ENCODE measurements at regions not wholly inside any gene's neighbourhood (a gene's known extent, or its start where the extent isn't known, plus 50 kb on each side); places are given as distances from the start of the nearest gene placed in this dataset.
A peak's percentile ranks its signal among the peaks of the same experiment; 100 is the strongest.

- intact Hi-C loops (cut with DNase I), result no loop called here
- DNase-seq (no peak), ATAC-seq (no peak)
- Histone ChIP-seq H3K9me3 (no peaks in the 10 kb centered on the region), H3K36me3 (no peaks in the 10 kb centered on the region), H3K4me3 (no peak overlapping the region), H3K4me1 (no peaks in the 10 kb centered on the region), H3K27me3 (peaks cover 35 to 85% of the 10 kb centered on the region in 2 donors), H3K27ac (no peak overlapping the region)
- TF ChIP-seq, protein P1, sequence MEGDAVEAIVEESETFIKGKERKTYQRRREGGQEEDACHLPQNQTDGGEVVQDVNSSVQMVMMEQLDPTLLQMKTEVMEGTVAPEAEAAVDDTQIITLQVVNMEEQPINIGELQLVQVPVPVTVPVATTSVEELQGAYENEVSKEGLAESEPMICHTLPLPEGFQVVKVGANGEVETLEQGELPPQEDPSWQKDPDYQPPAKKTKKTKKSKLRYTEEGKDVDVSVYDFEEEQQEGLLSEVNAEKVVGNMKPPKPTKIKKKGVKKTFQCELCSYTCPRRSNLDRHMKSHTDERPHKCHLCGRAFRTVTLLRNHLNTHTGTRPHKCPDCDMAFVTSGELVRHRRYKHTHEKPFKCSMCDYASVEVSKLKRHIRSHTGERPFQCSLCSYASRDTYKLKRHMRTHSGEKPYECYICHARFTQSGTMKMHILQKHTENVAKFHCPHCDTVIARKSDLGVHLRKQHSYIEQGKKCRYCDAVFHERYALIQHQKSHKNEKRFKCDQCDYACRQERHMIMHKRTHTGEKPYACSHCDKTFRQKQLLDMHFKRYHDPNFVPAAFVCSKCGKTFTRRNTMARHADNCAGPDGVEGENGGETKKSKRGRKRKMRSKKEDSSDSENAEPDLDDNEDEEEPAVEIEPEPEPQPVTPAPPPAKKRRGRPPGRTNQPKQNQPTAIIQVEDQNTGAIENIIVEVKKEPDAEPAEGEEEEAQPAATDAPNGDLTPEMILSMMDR (IDR thresholded peaks at IDR 0.05), result no peak
Measured at GRCh38 chr17:34156401-34156740, 98.7 kb upstream of the CCL2 start.

DNA sequence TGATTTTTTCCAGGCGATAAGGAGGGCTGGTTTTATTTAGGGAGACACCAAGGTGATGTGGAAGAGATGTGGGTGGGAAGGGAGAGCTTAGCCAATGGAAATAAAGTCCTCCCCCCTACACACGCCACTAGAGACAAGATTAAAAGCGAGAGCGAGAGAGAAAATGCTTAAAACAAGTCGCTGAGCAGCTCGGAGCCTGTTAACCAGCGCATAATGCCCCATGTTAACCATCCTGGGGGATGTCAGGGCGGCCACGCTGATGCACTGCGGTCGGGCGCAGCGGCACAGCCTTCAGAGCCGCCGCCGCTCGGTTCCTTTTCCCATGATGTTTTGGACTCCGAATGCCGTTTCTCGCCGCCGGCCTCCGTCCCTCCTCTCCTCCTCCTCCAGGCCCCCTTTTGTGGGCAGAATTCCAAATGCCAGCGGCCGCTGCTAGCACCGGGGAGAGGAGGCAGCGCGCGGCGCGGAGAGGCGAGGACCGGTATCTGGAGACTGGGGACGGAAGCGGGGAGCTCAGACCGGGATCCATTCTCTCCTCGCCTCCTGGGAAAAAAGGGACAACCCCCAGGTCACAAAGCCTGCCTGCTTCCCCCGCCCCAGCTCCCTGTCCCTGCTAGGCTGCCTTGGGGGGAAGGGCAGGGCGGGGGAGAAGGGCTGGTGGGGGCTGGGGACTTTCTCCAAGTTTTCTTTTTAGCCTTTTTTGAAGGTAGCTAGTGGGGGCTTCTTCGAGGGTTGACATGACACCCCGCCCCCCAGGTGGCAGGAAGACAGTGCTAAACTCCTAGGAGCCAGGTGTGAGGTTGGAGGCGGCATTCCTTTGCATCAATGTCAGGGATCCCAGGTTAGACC lies 98.1 kb upstream of the CCL2 start:
- Histone ChIP-seq H3K4me1 (no peaks in the 10 kb centered on the region), H3K27ac (no peak overlapping the region), H3K9me3 (no peaks in the 10 kb centered on the region), H3K27me3 (peaks cover 35 to 91% of the 10 kb centered on the region in 2 donors), H3K36me3 (no peaks in the 10 kb centered on the region), H3K4me3 (no peak overlapping the region)
- peak in 1 of 4 donors; percentile 76 for DNase-seq
- TF ChIP-seq, protein P1 (IDR thresholded peaks at IDR 0.05), result no peak
- intact Hi-C loops (cut with DNase I), result no loop called here
- no peak for ATAC-seq

- peaks cover 19 to 87% of the 10 kb centered on the region in 2 donors for H3K27me3 ChIP-seq
- no peaks in the 10 kb centered on the region for H3K9me3 ChIP-seq
- ATAC-seq (no peak), DNase-seq (no peak)
- TF ChIP-seq, protein P1 (IDR thresholded peaks at IDR 0.05), result no peak
- no peaks in the 10 kb centered on the region for H3K4me1 ChIP-seq
- H3K27ac ChIP-seq, result no peak overlapping the region
- H3K4me3 ChIP-seq, result no peak overlapping the region
- H3K36me3 ChIP-seq, result no peaks in the 10 kb centered on the region
- intact Hi-C loops (cut with DNase I), result no loop called here
Measured at GRCh38 chr17:34161690-34162089, 93.4 kb upstream of the CCL2 start.

DNA sequence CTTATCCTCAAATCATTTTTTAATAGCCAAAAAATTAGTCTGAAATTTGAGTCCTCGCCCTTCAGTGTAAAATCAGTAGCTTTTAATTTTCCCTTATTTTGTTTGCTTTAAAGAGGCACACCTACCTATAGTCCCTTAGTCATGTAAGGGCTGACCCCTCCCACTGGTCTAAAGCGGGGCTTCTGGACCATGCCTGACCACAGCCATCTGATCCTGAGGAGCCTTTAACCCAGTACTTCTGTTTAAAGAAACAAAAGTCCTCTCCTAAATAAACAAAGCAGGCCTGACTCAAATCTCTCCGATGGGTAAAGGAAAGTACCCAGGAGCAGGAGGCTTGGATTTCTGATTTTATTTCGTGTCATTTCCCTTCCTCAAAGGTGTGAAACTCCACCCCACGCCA lies 92.0 kb upstream of the CCL2 start:
- no peaks in the 10 kb centered on the region for H3K4me1 ChIP-seq
- H3K4me3 ChIP-seq, result no peak overlapping the region
- TF ChIP-seq, protein P1 (IDR thresholded peaks at IDR 0.05), result no peak
- peaks cover 7 to 74% of the 10 kb centered on the region in 2 donors for H3K27me3 ChIP-seq
- H3K36me3 ChIP-seq, result no peaks in the 10 kb centered on the region
- no peak overlapping the region for H3K27ac ChIP-seq
- DNase-seq (no peak), ATAC-seq (no peak)
- H3K9me3 ChIP-seq, result no peaks in the 10 kb centered on the region
- intact Hi-C loops (cut with DNase I), result no loop called here

DNA sequence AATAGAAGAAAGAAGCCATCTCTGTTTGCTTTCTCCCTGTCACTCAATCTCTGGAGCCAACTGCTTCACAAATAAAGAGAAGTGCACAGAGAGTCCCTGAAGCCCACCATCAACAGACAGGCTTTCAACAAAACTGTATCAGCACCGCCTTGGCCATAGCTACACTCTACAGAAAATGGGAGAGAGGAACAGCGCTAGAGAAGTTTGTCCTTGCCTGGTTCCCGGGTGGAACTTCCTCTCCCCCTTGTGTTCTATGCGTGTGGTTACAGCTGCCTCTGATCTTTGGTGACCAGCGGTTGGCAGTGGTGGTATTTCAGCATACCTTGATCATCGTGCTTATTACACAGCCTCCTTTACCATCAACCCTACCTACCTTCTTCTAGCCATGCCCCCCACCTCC lies 91.4 kb upstream of the CCL2 start:
- Histone ChIP-seq H3K36me3 (no peaks in the 10 kb centered on the region), H3K4me1 (no peaks in the 10 kb centered on the region), H3K9me3 (no peaks in the 10 kb centered on the region), H3K27me3 (peaks cover 2 to 69% of the 10 kb centered on the region in 2 donors), H3K4me3 (no peak overlapping the region), H3K27ac (no peak overlapping the region)
- ATAC-seq, result peak; percentile 67
- DNase-seq, result no peak
- TF ChIP-seq, protein P1 (IDR thresholded peaks at IDR 0.05), result peak; percentile 27 to 39
- intact Hi-C loops (cut with DNase I), result no loop called here

Data from left lung (tissue), 4 donors.